Lower lobe of right lung (tissue), 2 donors: ENCODE measurements at regions not wholly inside any gene's neighbourhood (a gene's known extent, or its start where the extent isn't known, plus 50 kb on each side); places are given as distances from the start of the nearest gene placed in this dataset.
"Not testable (repeated sequence)": the region's sequence is repeated elsewhere in the genome, so short reads cannot be mapped to it uniquely, and the experiment has no call there.

Source experiments
- ATAC-seq, 2 donors: fragments of 200-7000 bp; cut with Tn5 transposase; one replicate each; pipeline ENCODE4 v1.9.1; 2020 to 2022; ENCODE audit warnings: mild to moderate bottlenecking in 2 of 2, moderate library complexity in 2 of 2
- DNase-seq: peaks from one replicate; pipeline ENCODE4 v3.0.0-alpha.2; 2020
- H3K27ac ChIP-seq: fragments of 200-600 bp; one replicate; pipeline ENCODE4 v1.8.0; 2022
- H3K27me3 ChIP-seq: fragments of 200-600 bp; one replicate; pipeline ENCODE4 v1.8.0; 2022; ENCODE audit warnings: low read depth
- H3K36me3 ChIP-seq: fragments of 200-600 bp; one replicate; pipeline ENCODE4 v1.8.0; 2022; ENCODE audit warnings: mild to moderate bottlenecking
- H3K4me1 ChIP-seq: fragments of 200-600 bp; one replicate; pipeline ENCODE4 v1.8.0; 2022
- H3K4me3 ChIP-seq: fragments of 200-600 bp; one replicate; pipeline ENCODE4 v1.8.0; 2022; ENCODE audit warnings: mild to moderate bottlenecking
- H3K9me3 ChIP-seq: fragments of 200-600 bp; one replicate; pipeline ENCODE4 v1.8.0; 2022
- intact Hi-C: fragments of 100-400 bp; cut with DNase I; formaldehyde crosslinking; loops from one replicate; pipeline ENCODE4 v1.11.0; 2022
- TF ChIP-seq, protein P1 (sequence below): fragments of 200-600 bp; IDR thresholded peaks from one replicate; pipeline ENCODE4 v1.8.0; 2022; ENCODE audit warnings: antibody characterized with exemption, mild to moderate bottlenecking
- donor health status: DM: no; HTN: yes; CAD: no; lungs with severe emphysema.

GRCh38 chr4:115515772-115516171 is 402.4 kb upstream of the NDST4 start:
- Histone ChIP-seq H3K4me3 (no peak overlapping the region), H3K27me3 (no peaks in the 10 kb centered on the region), H3K36me3 (no peaks in the 10 kb centered on the region), H3K9me3 (no peaks in the 10 kb centered on the region), H3K27ac (no peak overlapping the region), H3K4me1 (no peaks in the 10 kb centered on the region)
- TF ChIP-seq, protein P1, sequence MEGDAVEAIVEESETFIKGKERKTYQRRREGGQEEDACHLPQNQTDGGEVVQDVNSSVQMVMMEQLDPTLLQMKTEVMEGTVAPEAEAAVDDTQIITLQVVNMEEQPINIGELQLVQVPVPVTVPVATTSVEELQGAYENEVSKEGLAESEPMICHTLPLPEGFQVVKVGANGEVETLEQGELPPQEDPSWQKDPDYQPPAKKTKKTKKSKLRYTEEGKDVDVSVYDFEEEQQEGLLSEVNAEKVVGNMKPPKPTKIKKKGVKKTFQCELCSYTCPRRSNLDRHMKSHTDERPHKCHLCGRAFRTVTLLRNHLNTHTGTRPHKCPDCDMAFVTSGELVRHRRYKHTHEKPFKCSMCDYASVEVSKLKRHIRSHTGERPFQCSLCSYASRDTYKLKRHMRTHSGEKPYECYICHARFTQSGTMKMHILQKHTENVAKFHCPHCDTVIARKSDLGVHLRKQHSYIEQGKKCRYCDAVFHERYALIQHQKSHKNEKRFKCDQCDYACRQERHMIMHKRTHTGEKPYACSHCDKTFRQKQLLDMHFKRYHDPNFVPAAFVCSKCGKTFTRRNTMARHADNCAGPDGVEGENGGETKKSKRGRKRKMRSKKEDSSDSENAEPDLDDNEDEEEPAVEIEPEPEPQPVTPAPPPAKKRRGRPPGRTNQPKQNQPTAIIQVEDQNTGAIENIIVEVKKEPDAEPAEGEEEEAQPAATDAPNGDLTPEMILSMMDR = no peak
- intact Hi-C loops = no loop called here
- DNase-seq (no peak), ATAC-seq (no peak)

GRCh38 chr4:115515366-115515765 is 401.9 kb upstream of the NDST4 start:
- H3K36me3 ChIP-seq = no peaks in the 10 kb centered on the region
- intact Hi-C loops = no loop called here
- no peak for ATAC-seq

DNA sequence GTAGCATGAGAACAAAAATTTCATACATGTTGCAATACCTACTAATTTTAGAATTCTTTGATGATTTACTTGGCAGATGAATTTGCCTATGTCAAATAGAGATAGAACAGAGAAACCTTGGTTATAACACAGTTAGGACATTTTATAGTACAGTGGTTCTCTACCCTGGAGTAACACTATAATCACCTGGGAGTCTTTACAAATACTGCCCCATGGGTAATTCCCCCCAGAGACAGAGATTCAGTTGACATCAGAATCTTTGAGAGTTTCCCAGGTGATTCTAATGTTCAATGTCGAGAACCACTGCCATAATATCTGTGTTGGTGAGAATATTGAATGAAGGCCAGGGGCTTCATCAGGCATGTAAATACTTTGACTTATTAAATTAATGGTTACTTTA is 401.3 kb upstream of the NDST4 start:
- H3K4me3 ChIP-seq = no peak overlapping the region
- ATAC-seq (no peak), DNase-seq (no peak)
- no peaks in the 10 kb centered on the region for H3K4me1 ChIP-seq
- no peaks in the 10 kb centered on the region for H3K9me3 ChIP-seq
- H3K27me3 ChIP-seq = no peaks in the 10 kb centered on the region
- intact Hi-C loops = no loop called here
- TF ChIP-seq, protein P1 = no peak
- H3K27ac ChIP-seq = no peak overlapping the region
- no peaks in the 10 kb centered on the region for H3K36me3 ChIP-seq

More at GRCh38 chr4:115515366-115515765, 401.9 kb upstream of the NDST4 start:
- no peak overlapping the region for H3K27ac ChIP-seq
- TF ChIP-seq, protein P1 = no peak
- H3K27me3 ChIP-seq = no peaks in the 10 kb centered on the region
- no peaks in the 10 kb centered on the region for H3K4me1 ChIP-seq
- DNase-seq = no peak
- no peak overlapping the region for H3K4me3 ChIP-seq
- no peaks in the 10 kb centered on the region for H3K9me3 ChIP-seq

- no peaks in the 10 kb centered on the region for H3K4me1 ChIP-seq
- no peaks in the 10 kb centered on the region for H3K36me3 ChIP-seq
- no peak overlapping the region for H3K27ac ChIP-seq
- TF ChIP-seq, protein P1 = no peak
- no peak overlapping the region for H3K4me3 ChIP-seq
- H3K27me3 ChIP-seq = no peaks in the 10 kb centered on the region
- intact Hi-C loops = no loop called here
- ATAC-seq = no peak
- DNase-seq = no peak
- H3K9me3 ChIP-seq = no peaks in the 10 kb centered on the region
Measured at GRCh38 chr4:115505326-115505725, 391.9 kb upstream of the NDST4 start.

DNA sequence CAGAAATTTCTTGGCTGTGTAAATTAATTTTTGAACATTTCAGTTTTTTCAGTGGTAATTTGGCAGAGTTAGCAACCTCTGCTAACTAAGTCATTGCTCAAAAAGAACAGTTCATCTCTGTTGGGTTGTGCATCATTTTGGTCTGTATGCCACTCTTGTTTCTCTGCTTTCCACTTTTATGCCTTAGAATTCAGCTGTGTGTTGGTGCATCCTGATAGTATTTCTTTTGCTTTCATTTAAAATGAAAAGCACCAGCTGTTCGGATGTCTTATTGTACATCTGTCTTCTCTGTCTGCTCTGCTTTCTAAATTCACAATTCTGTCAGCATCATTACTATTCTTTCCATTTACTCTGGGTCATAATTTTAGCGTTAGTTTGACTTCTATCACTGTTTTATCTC is 388.2 kb upstream of the NDST4 start:
- H3K9me3 ChIP-seq = no peaks in the 10 kb centered on the region
- TF ChIP-seq, protein P1 = no peak

DNA sequence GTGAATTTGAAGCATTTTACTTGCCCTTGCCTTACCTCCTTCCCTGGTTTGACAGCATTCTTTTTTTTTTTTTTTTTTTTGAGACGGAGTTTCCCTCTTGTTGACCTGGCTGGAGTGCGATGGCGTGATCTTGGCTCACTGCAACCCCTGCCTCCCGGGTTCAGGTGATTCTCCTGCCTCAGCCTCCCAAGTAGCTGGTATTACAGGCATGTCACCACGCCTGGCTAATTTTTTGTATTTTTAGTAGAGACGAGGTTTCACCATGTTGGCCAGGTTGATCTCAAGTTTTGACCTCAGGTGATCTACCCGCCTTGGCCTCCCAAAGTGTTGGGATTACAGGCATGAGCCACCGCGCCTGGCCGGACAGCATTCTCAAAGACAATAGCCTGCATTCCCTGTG is 380.4 kb upstream of the NDST4 start:
- intact Hi-C loops, H3K4me3 ChIP-seq, H3K27ac ChIP-seq, ATAC-seq, DNase-seq, H3K4me1 ChIP-seq, H3K9me3 ChIP-seq, H3K36me3 ChIP-seq, H3K27me3 ChIP-seq: not testable (repeated sequence)

More for the DNA sequence above, 388.2 kb upstream of the NDST4 start:
- intact Hi-C loops = no loop called here
- ATAC-seq (no peak), DNase-seq (no peak)
- Histone ChIP-seq H3K4me1 (no peaks in the 10 kb centered on the region), H3K36me3 (no peaks in the 10 kb centered on the region), H3K4me3 (no peak overlapping the region), H3K27me3 (no peaks in the 10 kb centered on the region), H3K27ac (no peak overlapping the region)
